ENCODE measurements at regions not wholly inside any gene's neighbourhood (a gene's known extent, or its start where the extent isn't known, plus 50 kb on each side); places are given as distances from the start of the nearest gene placed in this dataset.
"Not testable (repeated sequence)": the region's sequence is repeated elsewhere in the genome, so short reads cannot be mapped to it uniquely, and the experiment has no call there.

GRCh38 chr6:137811121-137811915 lies 55.7 kb upstream of the TNFAIP3 start:
- DNase-seq, result peak; percentile 5

- no peak for DNase-seq
These were observed 55.0 kb upstream of the TNFAIP3 start for GRCh38 chr6:137811916-137812553.

GRCh38 chr6:137813308-137813970 lies 53.6 kb upstream of the TNFAIP3 start:
- no peak for DNase-seq

- DNase-seq, result not testable (repeated sequence)
These were observed 53.0 kb upstream of the TNFAIP3 start for GRCh38 chr6:137814030-137814429.

- DNase-seq, result no peak
These were observed 51.4 kb upstream of the TNFAIP3 start for GRCh38 chr6:137815692-137816091.

- no peak for DNase-seq
These were observed 50.9 kb upstream of the TNFAIP3 start for GRCh38 chr6:137816133-137816579.

GRCh38 chr6:137816688-137817618 lies 50.1 kb upstream of the TNFAIP3 start:
- DNase-seq, result no peak

All from NCI-H82 (cell line).